Astrocyte (in vitro differentiated cells and primary cell): ENCODE measurements at regions not wholly inside any gene's neighbourhood (a gene's known extent, or its start where the extent isn't known, plus 50 kb on each side); places are given as distances from the start of the nearest gene placed in this dataset.
"Not testable (repeated sequence)": the region's sequence is repeated elsewhere in the genome, so short reads cannot be mapped to it uniquely, and the experiment has no call there.

ENCODE experiments used
- DNase-seq: peaks from one replicate; pipeline ENCODE4 v3.0.0-alpha.2; 2010; ENCODE audit warnings: low read depth
- FAIRE-seq: peaks from 2 replicates; lab custom pipeline; 2011; peaks lifted over from hg19 to GRCh38; lab: Jason Lieb, UNC
- H2AFZ ChIP-seq: 2 replicates; pipeline ENCODE4 v1.6.0; 2012; ENCODE audit warnings: low read depth, low read length, inconsistent platforms
- H3K27ac ChIP-seq: 2 replicates; pipeline ENCODE4 v1.5.1; 2011; ENCODE audit warnings: low read depth, low read length, inconsistent platforms
- H3K27me3 ChIP-seq: 2 replicates; pipeline ENCODE4 v1.6.0; 2011; ENCODE audit warnings: low read length, inconsistent platforms; ENCODE audit not compliant: insufficient read depth
- H3K36me3 ChIP-seq: 2 replicates; pipeline ENCODE4 v1.5.1; 2011; ENCODE audit warnings: low read length, inconsistent platforms; ENCODE audit not compliant: insufficient read depth
- H3K4me1 ChIP-seq: 2 replicates; pipeline ENCODE4 v1.5.1; 2011; ENCODE audit warnings: low read length, inconsistent platforms; ENCODE audit not compliant: insufficient read depth
- H3K4me2 ChIP-seq: 2 replicates; pipeline ENCODE4 v1.6.0; 2012; ENCODE audit warnings: low read length, inconsistent platforms
- H3K4me3 ChIP-seq: 2 replicates; pipeline ENCODE4 v1.5.1; 2011; ENCODE audit warnings: low read depth, mild to moderate bottlenecking, low read length, inconsistent platforms; ENCODE audit not compliant: insufficient read depth
- H3K79me2 ChIP-seq: 2 replicates; pipeline ENCODE4 v1.6.0; 2012; ENCODE audit warnings: mild to moderate bottlenecking, low read length, inconsistent platforms; ENCODE audit not compliant: insufficient read depth
- H3K9ac ChIP-seq: 2 replicates; pipeline ENCODE4 v1.6.0; 2012; ENCODE audit warnings: mild to moderate bottlenecking, low read length, inconsistent platforms
- H3K9me3 ChIP-seq: 2 replicates; pipeline ENCODE4 v1.5.1; 2012; ENCODE audit warnings: low read depth, mild to moderate bottlenecking, low read length, inconsistent platforms; ENCODE audit not compliant: insufficient read depth
- H4K20me1 ChIP-seq: 2 replicates; pipeline ENCODE4 v1.6.0; 2012; ENCODE audit warnings: low read length, inconsistent platforms; ENCODE audit not compliant: insufficient read depth
- H3K27ac Mint-ChIP-seq: one replicate; pipeline ENCODE4 v1.8.0; 2021; ENCODE audit warnings: mild to moderate bottlenecking, mixed read lengths; ENCODE audit not compliant: unreplicated experiment
- H3K27me3 Mint-ChIP-seq: one replicate; pipeline ENCODE4 v1.8.0; 2021; ENCODE audit warnings: low read depth, mixed read lengths; ENCODE audit not compliant: unreplicated experiment
- H3K36me3 Mint-ChIP-seq: one replicate; pipeline ENCODE4 v1.8.0; 2021; ENCODE audit warnings: low read depth, mixed read lengths; ENCODE audit not compliant: unreplicated experiment
- H3K4me1 Mint-ChIP-seq: one replicate; pipeline ENCODE4 v1.8.0; 2021; ENCODE audit warnings: low read depth, mixed read lengths; ENCODE audit not compliant: unreplicated experiment
- H3K4me3 Mint-ChIP-seq: one replicate; pipeline ENCODE4 v1.8.0; 2021; ENCODE audit warnings: mild to moderate bottlenecking, moderate library complexity, mixed read lengths; ENCODE audit not compliant: unreplicated experiment
- H3K9me3 Mint-ChIP-seq: one replicate; pipeline ENCODE4 v1.8.0; 2021; ENCODE audit warnings: mild to moderate bottlenecking, mixed read lengths; ENCODE audit not compliant: unreplicated experiment
- CTCF ChIP-seq: IDR thresholded peaks from 2 replicates; pipeline ENCODE4 v1.5.1; 2011; ENCODE audit warnings: low read depth, mild to moderate bottlenecking, inconsistent platforms, low read length, moderate library complexity; ENCODE audit not compliant: insufficient read depth
- EZH2 ChIP-seq: IDR thresholded peaks from 2 replicates; pipeline ENCODE4 v1.6.1; 2012; ENCODE audit warnings: mild to moderate bottlenecking, low read length, inconsistent platforms; ENCODE audit not compliant: insufficient read depth

DNA sequence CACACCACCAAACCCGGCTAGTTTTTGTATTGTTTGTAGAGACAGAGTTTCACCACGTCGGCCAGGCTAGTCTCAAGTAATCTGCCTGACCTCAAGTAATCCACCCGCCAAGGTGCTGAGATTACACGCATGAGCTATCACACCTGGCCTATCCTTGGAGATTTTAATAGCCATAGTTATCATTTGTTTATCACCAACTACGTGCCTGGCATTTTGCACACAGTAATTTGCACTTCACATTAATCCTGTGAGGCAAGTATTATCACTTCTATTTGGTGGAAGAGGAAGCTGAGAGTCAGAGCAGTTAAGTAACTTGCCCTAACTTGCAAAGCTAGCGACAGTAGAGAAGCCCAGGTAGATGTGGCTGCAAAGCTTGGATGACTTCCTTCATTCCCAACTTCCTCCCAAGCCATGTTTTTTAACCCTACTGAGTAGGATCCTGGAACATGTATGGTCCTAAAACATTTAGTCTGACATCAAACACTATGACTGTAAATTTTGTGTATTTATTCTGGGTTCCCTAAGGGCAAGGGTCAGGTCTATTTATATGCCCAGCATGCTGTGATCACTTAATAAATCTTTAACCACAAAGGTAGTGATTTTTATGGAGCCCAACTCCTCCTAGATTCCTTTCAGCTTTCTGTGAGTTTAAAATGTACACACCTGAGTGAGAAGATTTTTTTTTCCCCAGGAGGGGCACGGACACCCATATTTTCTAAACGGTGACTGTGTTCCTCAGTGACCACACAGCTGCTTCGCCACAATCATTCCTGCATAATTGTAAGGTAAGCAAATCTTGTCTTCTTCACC, 100.2 kb upstream of the RAI14 start:
- no peaks in the 10 kb centered on the region for H3K27me3 ChIP-seq
- H3K27ac ChIP-seq, result no peak overlapping the region
- no peaks in the 10 kb centered on the region for H3K4me1 ChIP-seq
- Mint-ChIP-seq H3K27ac (no peak overlapping the region), H3K4me3 (no peak overlapping the region), H3K36me3 (no peaks in the 10 kb centered on the region), H3K27me3 (peaks cover 6% of the 10 kb centered on the region), H3K4me1 (no peaks in the 10 kb centered on the region), H3K9me3 (no peaks in the 10 kb centered on the region)
- no peak overlapping the region for H3K4me2 ChIP-seq
- H3K36me3 ChIP-seq, result no peaks in the 10 kb centered on the region
- H3K4me3 ChIP-seq, result no peak overlapping the region
- no peaks in the 10 kb centered on the region for H3K9me3 ChIP-seq
- no peak for FAIRE-seq
- TF ChIP-seq EZH2 (no peak), CTCF (no peak)
- no peak for DNase-seq
- no peak overlapping the region for H3K9ac ChIP-seq
- H4K20me1 ChIP-seq, result no peaks in the 10 kb centered on the region
- H2AFZ ChIP-seq, result no peak overlapping the region
- no peaks in the 10 kb centered on the region for H3K79me2 ChIP-seq

DNA sequence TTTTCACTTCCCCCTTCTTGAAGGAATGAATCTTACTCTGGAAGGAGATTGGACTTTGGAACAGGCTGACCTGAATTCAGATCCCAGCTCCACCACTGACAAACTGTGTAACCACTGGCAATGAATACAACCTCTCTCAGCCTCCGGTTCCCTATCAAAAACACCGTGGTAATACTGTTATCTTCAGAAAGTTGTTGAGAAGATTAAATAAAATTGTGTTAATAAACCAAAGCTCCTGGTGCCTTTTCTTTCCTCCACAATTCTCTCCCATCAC, 99.7 kb upstream of the RAI14 start:
- H3K4me3 Mint-ChIP-seq, result no peak overlapping the region

DNA sequence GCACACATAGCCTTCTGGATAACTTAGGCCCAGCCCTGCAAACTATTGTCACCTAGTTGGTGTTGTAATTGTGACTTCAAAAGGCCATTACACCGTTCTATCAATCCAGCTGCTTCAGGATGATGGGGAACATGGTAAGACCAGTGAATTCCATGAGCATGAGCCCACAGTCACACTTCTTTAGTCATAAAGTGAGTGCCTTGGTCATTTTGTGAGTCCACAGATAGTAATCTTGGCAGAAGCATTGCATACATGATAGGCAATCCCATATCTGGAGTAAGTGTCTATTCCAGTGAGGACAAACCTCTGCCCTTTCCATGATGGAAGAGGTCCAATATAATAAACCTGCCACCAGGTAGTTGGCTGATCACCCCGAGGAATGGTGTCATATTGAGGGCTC, 94.5 kb upstream of the RAI14 start:
- not testable (repeated sequence) for H3K27me3 ChIP-seq, DNase-seq, H3K9ac ChIP-seq, H4K20me1 ChIP-seq, FAIRE-seq, H3K4me2 ChIP-seq, H3K9me3 ChIP-seq, H3K4me3 Mint-ChIP-seq, H3K79me2 ChIP-seq, H3K9me3 Mint-ChIP-seq, H3K36me3 ChIP-seq, H3K27ac Mint-ChIP-seq, H2AFZ ChIP-seq, H3K36me3 Mint-ChIP-seq, H3K4me1 Mint-ChIP-seq, H3K27ac ChIP-seq, H3K27me3 Mint-ChIP-seq, H3K4me3 ChIP-seq
- H3K4me1 ChIP-seq, result peaks cover 22% of the 10 kb centered on the region

More for the DNA sequence above, 99.7 kb upstream of the RAI14 start:
- no peaks in the 10 kb centered on the region for H3K27me3 ChIP-seq
- H3K79me2 ChIP-seq, result no peaks in the 10 kb centered on the region
- H3K36me3 Mint-ChIP-seq, result no peaks in the 10 kb centered on the region
- no peak overlapping the region for H3K27ac ChIP-seq
- H3K4me1 Mint-ChIP-seq, result no peaks in the 10 kb centered on the region
- H3K9me3 ChIP-seq, result no peaks in the 10 kb centered on the region
- TF ChIP-seq EZH2 (no peak), CTCF (no peak)
- H4K20me1 ChIP-seq, result no peaks in the 10 kb centered on the region
- no peak for FAIRE-seq
- H3K27me3 Mint-ChIP-seq, result peaks cover 6% of the 10 kb centered on the region
- no peak overlapping the region for H3K4me2 ChIP-seq
- H2AFZ ChIP-seq, result no peak overlapping the region
- H3K9ac ChIP-seq, result no peak overlapping the region
- no peaks in the 10 kb centered on the region for H3K4me1 ChIP-seq
- H3K9me3 Mint-ChIP-seq, result no peaks in the 10 kb centered on the region
- no peak overlapping the region for H3K27ac Mint-ChIP-seq
- H3K4me3 ChIP-seq, result no peak overlapping the region
- no peaks in the 10 kb centered on the region for H3K36me3 ChIP-seq
- no peak for DNase-seq
